Left kidney (tissue), 1 donor: ENCODE measurements at regions not wholly inside any gene's neighbourhood (a gene's known extent, or its start where the extent isn't known, plus 50 kb on each side); places are given as distances from the start of the nearest gene placed in this dataset.

Source experiments
- DNase-seq: peaks from one replicate; pipeline ENCODE4 v3.0.0-alpha.2; 2013

DNA sequence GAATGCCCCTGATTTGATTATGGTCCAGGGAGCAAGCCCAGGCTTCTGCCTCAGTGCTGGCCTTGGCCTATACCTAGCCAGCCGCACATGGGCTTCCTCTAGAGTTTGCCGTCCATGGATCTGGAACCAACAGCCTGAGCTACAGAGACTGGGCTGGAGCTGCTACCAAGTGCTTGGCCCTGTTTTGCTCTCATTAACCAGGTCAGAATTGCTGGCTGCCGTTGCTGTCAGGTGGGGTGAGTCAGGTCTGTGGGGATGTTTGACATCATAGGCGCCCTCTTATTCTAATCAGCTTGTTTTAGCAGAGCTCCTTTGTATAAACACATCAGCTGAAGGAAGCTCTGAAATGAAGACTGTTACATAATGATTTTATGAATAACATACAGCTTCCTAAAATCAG is 83.1 kb upstream of the PHACTR2 start:
- DNase-seq, result no peak

GRCh38 chr6:143592335-143592734 is 80.8 kb upstream of the FUCA2 start:
- DNase-seq, result no peak

- no peak for DNase-seq
Measured at GRCh38 chr6:143591441-143591840, 79.9 kb upstream of the FUCA2 start.

- DNase-seq, result no peak
Measured at GRCh38 chr6:143589162-143589561, 77.6 kb upstream of the FUCA2 start.

DNA sequence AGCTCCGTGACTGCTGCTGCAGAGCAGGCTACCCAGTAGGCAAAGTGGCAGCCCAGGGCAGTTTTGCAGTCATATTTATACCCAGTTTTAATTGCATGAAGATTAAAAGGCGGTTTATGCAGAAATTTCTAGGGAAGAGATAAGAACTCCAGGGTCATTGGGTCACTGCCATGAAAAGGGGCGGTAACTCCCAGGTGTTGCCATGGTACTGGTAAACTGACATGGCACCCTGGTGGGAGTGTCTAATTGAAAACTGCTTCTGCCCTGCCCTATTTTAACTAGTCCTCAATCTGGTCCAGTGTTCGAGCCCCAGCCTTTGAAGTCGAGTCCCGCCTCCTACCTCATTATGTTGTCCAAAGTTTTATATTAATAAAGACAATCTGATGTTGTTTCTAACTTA is 75.0 kb upstream of the FUCA2 start:
- DNase-seq, result no peak

- no peak for DNase-seq
Measured at GRCh38 chr6:143585716-143586115, 74.2 kb upstream of the FUCA2 start.

DNA sequence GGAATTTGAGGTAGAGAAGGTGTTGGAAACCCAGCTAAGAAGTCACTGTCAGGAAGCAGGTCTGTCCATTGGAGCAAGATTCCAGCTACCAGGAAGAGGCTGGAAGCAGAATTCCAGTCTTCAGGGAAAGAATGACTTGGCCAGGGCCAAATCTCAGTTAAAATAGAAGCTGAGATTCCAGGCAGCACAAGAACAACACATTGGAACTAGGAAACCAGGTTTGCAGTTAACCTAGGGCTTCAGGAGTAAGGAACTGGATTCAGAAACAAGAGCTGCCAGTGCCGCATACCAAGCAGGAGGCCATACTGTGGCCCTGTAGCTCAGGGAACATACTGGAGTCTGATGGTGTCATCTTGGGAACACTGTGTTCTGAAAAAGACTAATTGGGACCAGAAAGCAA is 73.7 kb upstream of the FUCA2 start:
- no peak for DNase-seq

GRCh38 chr6:143583542-143584327 is 72.2 kb upstream of the FUCA2 start:
- no peak for DNase-seq

DNA sequence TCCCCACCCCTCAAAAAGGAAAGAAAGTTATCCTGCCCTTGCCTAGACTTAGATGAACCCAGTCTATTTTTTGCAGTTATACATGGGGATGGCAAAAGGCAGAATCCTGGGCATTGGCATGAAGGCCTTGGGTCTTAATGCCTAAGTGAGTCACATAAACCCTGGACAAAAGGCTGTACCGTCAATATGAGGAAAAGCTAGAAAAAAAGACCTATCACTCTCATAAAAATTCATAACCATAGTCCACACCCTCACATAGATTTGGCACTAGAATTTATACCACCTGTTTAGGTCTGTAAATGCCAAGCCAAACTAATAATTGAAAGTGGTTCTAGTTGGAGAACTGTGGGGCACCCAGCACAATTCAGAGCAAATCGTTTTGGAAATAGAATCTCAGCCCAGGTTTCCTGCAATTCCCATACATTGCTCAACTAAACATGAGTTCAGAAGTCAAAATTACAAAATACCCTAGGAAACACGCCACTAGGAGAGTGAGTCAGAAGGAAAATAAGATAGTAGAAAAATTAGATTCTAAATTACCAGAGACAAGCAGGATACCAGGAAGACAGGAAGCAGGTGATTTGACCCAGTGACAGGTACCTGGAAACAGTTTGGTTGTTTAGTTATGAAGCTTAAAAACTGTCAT is 70.4 kb upstream of the FUCA2 start:
- no peak for DNase-seq

DNA sequence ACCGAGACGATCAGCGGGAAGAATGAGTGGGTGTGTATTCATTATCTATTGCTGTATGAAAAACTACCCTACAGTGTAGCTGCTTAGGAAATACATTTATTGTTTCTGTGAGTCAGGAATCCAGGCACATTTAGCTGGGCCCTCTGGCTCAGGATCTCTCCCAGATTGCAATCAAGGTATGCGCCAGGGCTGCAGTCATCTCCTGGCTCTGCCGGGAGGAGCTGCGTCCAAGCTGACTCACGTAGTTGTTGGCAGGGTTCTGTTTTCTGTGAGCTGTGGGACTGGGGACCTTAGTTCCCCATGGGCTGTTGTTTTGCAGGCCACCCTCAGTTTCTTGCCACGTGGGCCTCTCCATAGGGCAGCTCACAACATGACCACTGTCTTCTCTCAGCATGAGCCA is 68.2 kb upstream of the FUCA2 start:
- DNase-seq, result no peak

GRCh38 chr6:143578054-143578453 is 66.5 kb upstream of the FUCA2 start:
- no peak for DNase-seq

GRCh38 chr6:143575901-143576426 is 64.4 kb upstream of the FUCA2 start:
- no peak for DNase-seq

DNA sequence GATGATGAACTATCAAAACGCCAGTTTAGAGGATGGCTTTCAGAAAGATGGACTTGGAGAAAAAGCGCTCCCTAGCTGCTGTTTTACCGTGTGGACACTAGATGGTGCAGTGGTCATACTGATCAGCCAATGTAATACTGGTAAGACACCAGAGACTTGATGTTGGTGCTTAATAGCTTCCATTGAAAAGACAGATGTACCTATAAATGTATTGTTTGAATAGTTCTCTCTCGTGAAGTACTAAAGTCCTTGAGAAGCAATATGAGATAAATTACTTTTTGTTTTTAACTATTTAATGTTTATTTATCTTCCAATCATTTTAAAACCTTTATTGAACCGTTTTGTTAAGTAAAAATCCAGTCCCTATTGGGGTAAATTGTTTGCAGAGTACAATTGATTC is 63.9 kb upstream of the FUCA2 start:
- DNase-seq, result peak; percentile 78

DNA sequence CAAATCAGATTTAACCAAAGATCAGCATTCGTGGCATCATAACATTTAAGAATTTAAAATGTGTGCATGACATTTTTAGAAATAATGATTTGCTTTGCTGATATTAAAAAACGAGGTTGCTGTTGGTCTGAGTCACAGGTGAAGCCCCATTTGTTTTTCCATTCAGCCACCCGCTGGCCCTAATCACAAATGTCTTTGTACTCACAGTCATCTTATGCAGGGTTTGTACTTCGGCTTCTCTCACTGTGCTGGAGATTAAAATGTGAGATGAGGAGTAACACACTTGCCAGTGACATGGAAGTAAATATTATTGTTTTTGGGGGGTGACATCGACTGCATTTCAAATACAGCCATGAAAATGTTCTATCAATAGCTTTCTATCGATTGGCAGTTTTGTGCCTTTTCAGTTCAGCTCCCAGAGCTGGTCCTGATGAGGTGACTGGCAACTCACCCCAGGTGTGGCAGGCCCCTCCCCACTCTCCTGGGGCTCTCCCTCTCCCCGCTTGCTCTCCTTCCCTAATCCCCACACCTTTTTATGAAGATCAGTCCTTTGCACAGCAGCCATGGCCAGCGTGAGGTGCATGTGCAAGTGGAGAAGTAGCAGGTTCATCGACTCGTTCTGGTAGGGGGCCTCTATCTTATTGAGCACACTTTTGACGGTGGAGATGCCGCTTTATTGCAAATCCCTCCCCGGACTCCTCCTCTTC is 58.8 kb upstream of the FUCA2 start:
- DNase-seq, result no peak

- DNase-seq, result no peak
Measured at GRCh38 chr6:143569040-143569439, 57.5 kb upstream of the FUCA2 start.

- no peak for DNase-seq
Measured at GRCh38 chr6:143564484-143565017, 53.0 kb upstream of the FUCA2 start.

- DNase-seq, result no peak
Measured at GRCh38 chr6:143562143-143562542, 50.6 kb upstream of the FUCA2 start.
